ENCODE measurements at regions not wholly inside any gene's neighbourhood (a gene's known extent, or its start where the extent isn't known, plus 50 kb on each side); places are given as distances from the start of the nearest gene placed in this dataset.

- Histone ChIP-seq H3K9me3 (ENCODE audit: low read length) (0 out of 2 replicates have a peak, but pooled peaks cover 7% of the 10 kb centered on the region), H3K4me1 (ENCODE audit: insufficient read depth, low read length, poor library complexity, severe bottlenecking) (no peaks in the 10 kb centered on the region), H2AFZ (ENCODE audit: low read length) (no peak overlapping the region), H3K27ac (ENCODE audit: low read depth, low read length, poor library complexity, severe bottlenecking) (no peak overlapping the region), H3K9me2 (ENCODE audit: insufficient read depth, low read length) (no peaks in the 10 kb centered on the region), H3K4me2 (ENCODE audit: low read length) (no peak overlapping the region), H4K20me1 (ENCODE audit: insufficient read depth, low read length) (no peaks in the 10 kb centered on the region), H3K36me3 (ENCODE audit: insufficient read depth, low read length) (no peaks in the 10 kb centered on the region), H3K4me3 (ENCODE audit: low read depth, low read length, poor library complexity, severe bottlenecking) (no peak overlapping the region), H3K79me2 (ENCODE audit: insufficient read depth, low read depth, low read length) (no peaks in the 10 kb centered on the region)
- intact Hi-C loops (cut with micrococcal nuclease; ENCODE audit: unreplicated experiment) = no loop called here
- POLR2A ChIA-PET = no interaction called here
- CTCF ChIA-PET (ENCODE audit: unreplicated experiment) = no interaction called here
- no peak for TF ChIP-seq CTCF (conservative IDR thresholded peaks at IDR 0.05; ENCODE audit: low read length)
- no peak for TF ChIP-seq EZH2phosphoT487 (IDR thresholded peaks at IDR 0.05; ENCODE audit: borderline replicate concordance, low read depth, low read length)
- DNase-seq (ENCODE audit: low spot score) = no peak
- no TSS peak for BruUV-seq (replicated peaks)
Observed at GRCh38 chr16:87050142-87050541, 267.1 kb downstream of the C16orf95 start.

- no peak overlapping the region for H2AFZ ChIP-seq (ENCODE audit: low read length)
- POLR2A ChIA-PET = interaction anchor here (0.7 kb wide), 1 partner anchor 216 kb away, joined by 3 read pairs; no protein-coding TSS in a partner anchor
Observed at GRCh38 chr16:87051526-87052320, 265.5 kb downstream of the C16orf95 start.

More at GRCh38 chr16:87051526-87052320, 265.5 kb downstream of the C16orf95 start:
- BruUV-seq (replicated peaks) = no TSS peak
- Histone ChIP-seq H4K20me1 (ENCODE audit: insufficient read depth, low read length) (no peaks in the 10 kb centered on the region), H3K4me1 (ENCODE audit: insufficient read depth, low read length, poor library complexity, severe bottlenecking) (no peaks in the 10 kb centered on the region), H3K9me2 (ENCODE audit: insufficient read depth, low read length) (no peaks in the 10 kb centered on the region), H3K79me2 (ENCODE audit: insufficient read depth, low read depth, low read length) (no peaks in the 10 kb centered on the region), H3K9me3 (ENCODE audit: low read length) (0 out of 2 replicates have a peak, but pooled peaks cover 7% of the 10 kb centered on the region), H3K36me3 (ENCODE audit: insufficient read depth, low read length) (no peaks in the 10 kb centered on the region), H3K27ac (ENCODE audit: low read depth, low read length, poor library complexity, severe bottlenecking) (no peak overlapping the region), H3K4me3 (ENCODE audit: low read depth, low read length, poor library complexity, severe bottlenecking) (no peak overlapping the region), H3K4me2 (ENCODE audit: low read length) (no peak overlapping the region)
- CTCF ChIA-PET (ENCODE audit: unreplicated experiment) = no interaction called here
- intact Hi-C loops (cut with micrococcal nuclease; ENCODE audit: unreplicated experiment) = no loop called here
- no peak for TF ChIP-seq CTCF (conservative IDR thresholded peaks at IDR 0.05; ENCODE audit: low read length)
- no peak for TF ChIP-seq EZH2phosphoT487 (IDR thresholded peaks at IDR 0.05; ENCODE audit: borderline replicate concordance, low read depth, low read length)
- no peak for DNase-seq (ENCODE audit: low spot score)

All from OCI-LY7 (cell line).